Osteoblast (primary cell): ENCODE measurements at regions not wholly inside any gene's neighbourhood (a gene's known extent, or its start where the extent isn't known, plus 50 kb on each side); places are given as distances from the start of the nearest gene placed in this dataset.

ENCODE experiments used
- DNase-seq: peaks from one replicate; pipeline ENCODE4 v3.0.0; 2011; ENCODE audit warnings: low spot score, mixed read lengths; ENCODE audit not compliant: insufficient read length; ENCODE audit errors: missing footprints
- H2AFZ ChIP-seq: 2 replicates; pipeline ENCODE4 v1.6.0; 2011; ENCODE audit warnings: mild to moderate bottlenecking, low read length
- H3K27ac ChIP-seq: 2 replicates; pipeline ENCODE4 v1.5.1; 2011; ENCODE audit warnings: mild to moderate bottlenecking, low read depth, low read length, moderate library complexity
- H3K27me3 ChIP-seq: 2 replicates; pipeline ENCODE4 v1.6.0; 2012; ENCODE audit warnings: mild to moderate bottlenecking, control low read depth, inconsistent platforms, low read length, moderate library complexity; ENCODE audit not compliant: insufficient read depth
- H3K36me3 ChIP-seq: 2 replicates; pipeline ENCODE4 v1.5.1; 2011; ENCODE audit warnings: mild to moderate bottlenecking, low read length, control low read depth, moderate library complexity; ENCODE audit not compliant: insufficient read depth
- H3K4me1 ChIP-seq: 2 replicates; pipeline ENCODE4 v1.5.1; 2011; ENCODE audit warnings: mild to moderate bottlenecking, low read length, control low read depth, moderate library complexity; ENCODE audit not compliant: insufficient read depth
- H3K4me2 ChIP-seq: 2 replicates; pipeline ENCODE4 v1.6.0; 2011; ENCODE audit warnings: mild to moderate bottlenecking, low read length; ENCODE audit not compliant: insufficient read depth
- H3K4me3 ChIP-seq: fragments of 200-600 bp; sonication (generic); 3 replicates; pipeline ENCODE4 v1.5.1; 2012; ENCODE audit warnings: mild to moderate bottlenecking, low read length, inconsistent platforms; ENCODE audit not compliant: insufficient read depth
- H3K79me2 ChIP-seq: 2 replicates; pipeline ENCODE4 v1.6.0; 2012; ENCODE audit warnings: mild to moderate bottlenecking, low read length, control low read depth, inconsistent platforms; ENCODE audit not compliant: insufficient read depth
- H3K9me3 ChIP-seq: 2 replicates; pipeline ENCODE4 v1.5.1; 2011; ENCODE audit warnings: low read depth, low read length, control low read depth
- H4K20me1 ChIP-seq: 2 replicates; pipeline ENCODE4 v1.6.0; 2012; ENCODE audit warnings: mild to moderate bottlenecking, low read length, control low read depth; ENCODE audit not compliant: insufficient read depth
- CTCF ChIP-seq: IDR thresholded peaks from 2 replicates; pipeline ENCODE4 v1.5.1; 2011; ENCODE audit warnings: mild to moderate bottlenecking, low read depth, low read length, moderate library complexity; ENCODE audit errors: extremely low read depth

DNA sequence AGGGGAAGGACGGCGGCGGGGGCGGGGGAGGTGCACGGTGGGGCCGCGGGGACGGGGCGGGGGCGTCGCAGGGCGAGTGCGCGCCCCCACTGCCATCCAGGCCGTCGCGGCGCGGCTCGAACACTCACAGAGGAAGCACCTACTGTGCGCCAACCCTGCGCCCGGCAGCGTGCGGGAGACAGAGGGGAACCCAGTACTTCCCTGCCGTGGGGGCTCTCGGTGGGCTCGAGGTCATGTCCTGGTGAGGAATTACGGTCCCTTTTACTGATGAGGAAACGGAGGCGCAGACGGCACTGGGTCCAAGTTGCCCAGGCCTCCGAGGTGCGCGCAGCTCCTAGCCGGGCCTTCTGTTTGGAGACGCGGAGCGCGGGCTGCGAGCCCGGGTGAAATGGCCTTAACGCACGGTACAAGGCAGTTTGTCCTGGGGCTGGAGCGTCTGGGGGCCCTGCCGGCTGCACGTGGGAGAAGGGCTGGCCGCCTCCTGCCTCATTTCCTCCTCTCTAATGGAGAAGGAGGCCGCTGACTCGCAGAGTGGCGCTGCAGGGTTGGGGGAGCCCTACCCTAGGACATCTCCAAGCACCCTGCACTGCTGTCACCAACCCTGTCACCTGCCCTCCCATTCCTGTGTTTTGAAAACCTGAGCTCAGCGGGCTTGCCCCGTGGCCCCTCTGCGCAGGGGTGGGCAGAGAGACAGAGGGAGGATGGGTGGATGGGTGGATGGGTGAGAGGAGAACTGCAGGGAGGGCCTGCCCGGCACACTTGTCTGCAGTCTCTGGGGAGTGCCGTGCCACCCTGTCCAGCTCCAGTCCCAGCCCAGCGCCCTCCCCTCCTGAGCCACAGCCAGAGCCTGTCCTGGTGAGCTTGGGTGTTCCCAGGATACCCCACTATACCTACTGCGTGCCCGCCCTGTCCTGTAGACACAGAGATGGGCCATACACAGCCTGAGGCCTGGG is 106.0 kb downstream of the ADRA2C start:
- Histone ChIP-seq H3K79me2 (no peaks in the 10 kb centered on the region), H3K9me3 (no peaks in the 10 kb centered on the region), H3K36me3 (no peaks in the 10 kb centered on the region), H3K4me1 (no peaks in the 10 kb centered on the region), H3K27ac (no peak overlapping the region), H3K27me3 (peaks cover 57% of the 10 kb centered on the region), H3K4me2 (no peak overlapping the region), H2AFZ (no peak overlapping the region), H3K4me3 (no peak overlapping the region), H4K20me1 (no peaks in the 10 kb centered on the region)
- no peak for TF ChIP-seq CTCF
- DNase-seq = peak; percentile 83

- H3K36me3 ChIP-seq = no peaks in the 10 kb centered on the region
- H3K79me2 ChIP-seq = no peaks in the 10 kb centered on the region
- H2AFZ ChIP-seq = no peak overlapping the region
- H3K27ac ChIP-seq = no peak overlapping the region
- TF ChIP-seq CTCF = no peak
- no peaks in the 10 kb centered on the region for H3K4me1 ChIP-seq
- H3K9me3 ChIP-seq = no peaks in the 10 kb centered on the region
- H3K27me3 ChIP-seq = peaks cover 57% of the 10 kb centered on the region
- no peak overlapping the region for H3K4me2 ChIP-seq
- H4K20me1 ChIP-seq = no peaks in the 10 kb centered on the region
- no peak overlapping the region for H3K4me3 ChIP-seq
- DNase-seq = peak; percentile 61
These were observed 106.7 kb downstream of the ADRA2C start for GRCh38 chr4:3872834-3873313.

DNA sequence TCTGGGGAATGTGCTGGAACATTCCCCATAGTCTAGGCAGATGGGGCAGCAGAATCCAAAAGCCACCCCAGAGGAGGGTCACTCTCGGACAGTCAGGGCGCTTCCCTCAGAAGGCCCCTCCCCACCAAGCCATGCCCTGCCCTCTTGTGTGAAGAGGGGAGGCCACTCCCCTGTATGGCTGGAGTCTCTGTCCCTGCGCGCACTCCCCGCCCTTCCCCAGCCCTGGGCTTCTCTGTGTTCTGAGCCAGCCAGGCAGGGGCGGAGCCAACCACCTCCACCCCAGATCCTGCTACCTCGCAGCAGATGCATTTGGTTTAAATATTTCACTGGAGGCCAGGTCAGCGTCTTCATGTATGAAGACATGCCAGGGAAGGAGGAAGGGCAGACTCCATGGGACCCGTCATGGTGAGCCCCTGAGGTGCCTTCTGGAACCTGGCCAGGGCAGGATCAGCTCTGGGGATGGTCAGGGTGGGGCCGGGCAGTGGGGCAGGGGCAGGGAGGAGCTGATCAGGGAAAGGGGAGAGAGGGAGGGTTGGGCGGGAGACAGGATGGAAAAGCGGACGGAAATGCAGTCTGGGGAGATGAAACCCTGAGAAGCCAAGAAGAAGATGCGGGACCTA is 107.3 kb downstream of the ADRA2C start:
- TF ChIP-seq CTCF = no peak
- Histone ChIP-seq H3K4me3 (no peak overlapping the region), H3K4me2 (no peak overlapping the region), H2AFZ (no peak overlapping the region), H3K36me3 (no peaks in the 10 kb centered on the region), H3K9me3 (no peaks in the 10 kb centered on the region), H3K27ac (no peak overlapping the region), H3K79me2 (no peaks in the 10 kb centered on the region), H3K4me1 (no peaks in the 10 kb centered on the region), H4K20me1 (no peaks in the 10 kb centered on the region), H3K27me3 (peaks cover 58% of the 10 kb centered on the region)
- peak; percentile 25 for DNase-seq

- Histone ChIP-seq H3K9me3 (no peaks in the 10 kb centered on the region), H3K27ac (no peak overlapping the region), H3K79me2 (no peaks in the 10 kb centered on the region), H3K36me3 (no peaks in the 10 kb centered on the region), H3K27me3 (peaks cover 61% of the 10 kb centered on the region), H3K4me2 (no peak overlapping the region), H2AFZ (no peak overlapping the region), H3K4me1 (no peaks in the 10 kb centered on the region), H4K20me1 (no peaks in the 10 kb centered on the region), H3K4me3 (no peak overlapping the region)
- TF ChIP-seq CTCF = no peak
- peak; percentile 57 for DNase-seq
These were observed 107.8 kb downstream of the ADRA2C start for GRCh38 chr4:3874028-3874415.
